Liver (tissue), 8 donors: ENCODE measurements at regions not wholly inside any gene's neighbourhood (a gene's known extent, or its start where the extent isn't known, plus 50 kb on each side); places are given as distances from the start of the nearest gene placed in this dataset.

Experiments
- DNase-seq: peaks from one replicate; pipeline ENCODE4 v3.0.0-alpha.2; 2017; ENCODE audit warnings: low spot score
- H3K27ac ChIP-seq, 2 donors: one replicate each; pipeline ENCODE4 v1.7.0; 2013; ENCODE audit warnings: inconsistent platforms in 2 of 2, low read length in 2 of 2, control low read depth in 1 of 2, low read depth in 1 of 2, mild to moderate bottlenecking in 1 of 2
- H3K27me3 ChIP-seq, 4 donors: one replicate each; pipeline versions ENCODE4 v1.6.1 to v1.7.0; 2013; ENCODE audit warnings: low read length in 3 of 4, inconsistent platforms in 1 of 4, mild to moderate bottlenecking in 1 of 4, moderate library complexity in 1 of 4; ENCODE audit not compliant: control insufficient read depth in 4 of 4, insufficient read depth in 4 of 4
- H3K36me3 ChIP-seq, 4 donors: one replicate each; pipeline versions ENCODE4 v1.6.1 to v1.7.0; 2013; ENCODE audit warnings: low read length in 3 of 4, mild to moderate bottlenecking in 3 of 4, low read depth in 1 of 4, moderate library complexity in 1 of 4; ENCODE audit not compliant: control insufficient read depth in 4 of 4, insufficient read depth in 3 of 4
- H3K4me1 ChIP-seq, 4 donors: one replicate each; pipeline versions ENCODE4 v1.6.1 to v1.7.0; 2013; ENCODE audit warnings: low read length in 3 of 4, mild to moderate bottlenecking in 3 of 4, moderate library complexity in 1 of 4; ENCODE audit not compliant: control insufficient read depth in 4 of 4, insufficient read depth in 4 of 4
- H3K4me3 ChIP-seq, 3 donors: one replicate each; pipeline versions ENCODE4 v1.6.1 to v1.7.0; 2013; ENCODE audit warnings: low read length in 3 of 3, control low read depth in 1 of 3, low read depth in 1 of 3, mild to moderate bottlenecking in 1 of 3
- H3K9ac ChIP-seq, 2 donors: one replicate each; pipeline ENCODE4 v1.7.0; 2013; ENCODE audit warnings: low read length in 2 of 2, mild to moderate bottlenecking in 2 of 2, moderate library complexity in 2 of 2, control low read depth in 1 of 2, low read depth in 1 of 2
- H3K9me3 ChIP-seq, 4 donors: one replicate each; pipeline versions ENCODE4 v1.6.1 to v1.7.0; 2013; ENCODE audit warnings: low read length in 3 of 4; ENCODE audit not compliant: control insufficient read depth in 4 of 4
- ATF3 ChIP-seq: IDR thresholded peaks from 2 replicates; pipeline ENCODE4 v1.6.1; 2016; ENCODE audit warnings: antibody characterized with exemption
- CTCF ChIP-seq: fragments of 150-350 bp; IDR thresholded peaks from 2 replicates; pipeline ENCODE4 v1.5.1; 2017; ENCODE audit warnings: improper control_type of control experiment, low read depth, low read length; ENCODE audit not compliant: missing input control
- EGR1 ChIP-seq, 2 donors: IDR thresholded peaks; 2 replicates each; pipeline ENCODE4 v1.6.1; 2016 to 2018; ENCODE audit warnings: antibody characterized with exemption in 2 of 2, low read depth in 2 of 2
- FOXA1 ChIP-seq: IDR thresholded peaks from 2 replicates; pipeline ENCODE4 v1.6.1; 2016; ENCODE audit warnings: antibody characterized with exemption
- FOXA2 ChIP-seq: IDR thresholded peaks from 2 replicates; pipeline ENCODE4 v1.6.1; 2016; ENCODE audit warnings: antibody characterized with exemption
- GABPA ChIP-seq, 2 donors: IDR thresholded peaks in 1 of 2; conservative IDR thresholded peaks in 1 of 2; 2 replicates each; pipeline ENCODE4 v1.6.1; 2016; ENCODE audit warnings: antibody characterized with exemption in 2 of 2, mild to moderate bottlenecking in 1 of 2, moderate library complexity in 1 of 2
- HNF4A ChIP-seq, 2 donors: conservative IDR thresholded peaks; 2 replicates each; pipeline ENCODE4 v1.6.1; 2016; ENCODE audit warnings: antibody characterized with exemption in 2 of 2, mild to moderate bottlenecking in 2 of 2
- HNF4G ChIP-seq: IDR thresholded peaks from 2 replicates; pipeline ENCODE4 v1.6.1; 2016; ENCODE audit warnings: antibody characterized with exemption
- JUND ChIP-seq, 2 donors: IDR thresholded peaks; 2 replicates each; pipeline ENCODE4 v1.6.1; 2016; ENCODE audit warnings: antibody characterized with exemption in 2 of 2
- NR2F2 ChIP-seq: IDR thresholded peaks from 2 replicates; pipeline ENCODE4 v1.6.1; 2016; ENCODE audit warnings: antibody characterized with exemption
- RAD21 ChIP-seq, 2 donors: IDR thresholded peaks; 2 replicates each; pipeline ENCODE4 v1.6.1; 2016; ENCODE audit warnings: antibody characterized with exemption in 2 of 2, mild to moderate bottlenecking in 2 of 2
- REST ChIP-seq: IDR thresholded peaks from 2 replicates; pipeline ENCODE4 v1.6.1; 2016; ENCODE audit warnings: antibody characterized with exemption, mild to moderate bottlenecking
- RXRA ChIP-seq, 2 donors: IDR thresholded peaks; 2 replicates each; pipeline ENCODE4 v1.6.1; 2017 to 2018; ENCODE audit warnings: antibody characterized with exemption in 2 of 2, mild to moderate bottlenecking in 1 of 2
- SP1 ChIP-seq: IDR thresholded peaks from 2 replicates; pipeline ENCODE4 v1.6.1; 2018; ENCODE audit warnings: antibody characterized with exemption, mild to moderate bottlenecking
- TAF1 ChIP-seq: conservative IDR thresholded peaks from 2 replicates; pipeline ENCODE4 v1.6.1; 2016; ENCODE audit warnings: antibody characterized with exemption, mild to moderate bottlenecking
- YY1 ChIP-seq: IDR thresholded peaks from 2 replicates; pipeline ENCODE4 v1.6.1; 2016; ENCODE audit warnings: antibody characterized with exemption, mild to moderate bottlenecking
- WGBS: extraction: QIAGEN DNeasy Blood & Tissue Kit; methylation state at CpG from one replicate; pipeline ENCODE4 v1.1.7; 2013; 5-methylcytosine and 5-hydroxymethylcytosine counted together
- TF ChIP-seq, protein P1 (sequence below): IDR thresholded peaks from 2 replicates; pipeline ENCODE4 v1.6.1; 2016; ENCODE audit warnings: antibody characterized with exemption
- TF ChIP-seq, protein P2 (sequence below): IDR thresholded peaks from 2 replicates; pipeline ENCODE4 v1.6.1; 2016; ENCODE audit warnings: antibody characterized with exemption
- donor health status: healthy.
- donor health status: healthy.
- donor health status: healthy.
- donor health status: healthy.
- donor health status: healthy.

- Histone ChIP-seq H3K4me1 (no peaks in the 10 kb centered on the region), H3K9ac (no peak overlapping the region), H3K9me3 (no peaks in the 10 kb centered on the region), H3K4me3 (no peak overlapping the region), H3K27ac (no peak overlapping the region), H3K36me3 (no peaks in the 10 kb centered on the region), H3K27me3 (peaks cover 0 to 3% (median 0%) of the 10 kb centered on the region in 4 donors)
- WGBS = 59% methylated on average over 4 of the region's 4 CpGs
- DNase-seq = no peak
- TF ChIP-seq RXRA (IDR thresholded peaks at IDR 0.05) (no peak), TAF1 (no peak), ATF3 (no peak), FOXA1 (no peak), RAD21 (IDR thresholded peaks at IDR 0.05) (no peak), NR2F2 (no peak), YY1 (no peak)
- TF ChIP-seq, protein P1, sequence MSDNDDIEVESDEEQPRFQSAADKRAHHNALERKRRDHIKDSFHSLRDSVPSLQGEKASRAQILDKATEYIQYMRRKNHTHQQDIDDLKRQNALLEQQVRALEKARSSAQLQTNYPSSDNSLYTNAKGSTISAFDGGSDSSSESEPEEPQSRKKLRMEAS = no peak
These were observed 669.2 kb upstream of the ACO1 start for GRCh38 chr9:31715250-31715649.

- no peak for DNase-seq
- H3K4me3 ChIP-seq = no peak overlapping the region
- no peaks in the 10 kb centered on the region for H3K4me1 ChIP-seq
- TF ChIP-seq ATF3 = no peak
- no peak for TF ChIP-seq EGR1 (IDR thresholded peaks at IDR 0.05; ENCODE audit: low read depth in 2 of 2)
- no peak for TF ChIP-seq YY1
- no peak for TF ChIP-seq TAF1
- TF ChIP-seq HNF4A (conservative IDR thresholded peaks at IDR 0.05) = no peak
- no peak for TF ChIP-seq JUND (IDR thresholded peaks at IDR 0.05)
- no peak for TF ChIP-seq FOXA1
- TF ChIP-seq, protein P1 = no peak
- no peak for TF ChIP-seq SP1
- TF ChIP-seq CTCF = no peak
- TF ChIP-seq GABPA (IDR thresholded peaks at IDR 0.05 in 1 of 2, conservative IDR thresholded peaks at IDR 0.05 in 1 of 2) = no peak
- TF ChIP-seq, protein P2, sequence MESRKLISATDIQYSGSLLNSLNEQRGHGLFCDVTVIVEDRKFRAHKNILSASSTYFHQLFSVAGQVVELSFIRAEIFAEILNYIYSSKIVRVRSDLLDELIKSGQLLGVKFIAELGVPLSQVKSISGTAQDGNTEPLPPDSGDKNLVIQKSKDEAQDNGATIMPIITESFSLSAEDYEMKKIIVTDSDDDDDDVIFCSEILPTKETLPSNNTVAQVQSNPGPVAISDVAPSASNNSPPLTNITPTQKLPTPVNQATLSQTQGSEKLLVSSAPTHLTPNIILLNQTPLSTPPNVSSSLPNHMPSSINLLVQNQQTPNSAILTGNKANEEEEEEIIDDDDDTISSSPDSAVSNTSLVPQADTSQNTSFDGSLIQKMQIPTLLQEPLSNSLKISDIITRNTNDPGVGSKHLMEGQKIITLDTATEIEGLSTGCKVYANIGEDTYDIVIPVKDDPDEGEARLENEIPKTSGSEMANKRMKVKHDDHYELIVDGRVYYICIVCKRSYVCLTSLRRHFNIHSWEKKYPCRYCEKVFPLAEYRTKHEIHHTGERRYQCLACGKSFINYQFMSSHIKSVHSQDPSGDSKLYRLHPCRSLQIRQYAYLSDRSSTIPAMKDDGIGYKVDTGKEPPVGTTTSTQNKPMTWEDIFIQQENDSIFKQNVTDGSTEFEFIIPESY = no peak
- no peak for TF ChIP-seq NR2F2
- TF ChIP-seq FOXA2 = no peak
- no peak for TF ChIP-seq HNF4G
- TF ChIP-seq REST = no peak
- no peak for TF ChIP-seq RAD21 (IDR thresholded peaks at IDR 0.05)
- TF ChIP-seq RXRA (IDR thresholded peaks at IDR 0.05) = no peak
- H3K9me3 ChIP-seq = no peaks in the 10 kb centered on the region
- no peak overlapping the region for H3K27ac ChIP-seq
- whole genome bisulfite sequencing = 63% methylated on average over 4 of the region's 4 CpGs
- H3K27me3 ChIP-seq = no peaks in the 10 kb centered on the region
- no peaks in the 10 kb centered on the region for H3K36me3 ChIP-seq
- H3K9ac ChIP-seq = no peak overlapping the region
These were observed 665.2 kb upstream of the ACO1 start for GRCh38 chr9:31719262-31719661.
